ENCODE measurements at regions not wholly inside any gene's neighbourhood (a gene's known extent, or its start where the extent isn't known, plus 50 kb on each side); places are given as distances from the start of the nearest gene placed in this dataset.

GRCh38 chr10:123567984-123568739 lies 98.0 kb upstream of the GPR26 start:
- H3K27me3 Mint-ChIP-seq, result peaks cover 32 to 56% of the 10 kb centered on the region in 2 donors
- 83% methylated on average over 15 of the region's 21 CpGs for WGBS (ENCODE audit: insufficient coverage)

GRCh38 chr10:123568751-123569150 lies 97.4 kb upstream of the GPR26 start:
- no peak for ATAC-seq (replicated peaks in 1 of 4)
- no peaks in the 10 kb centered on the region for H3K4me1 ChIP-seq (ENCODE audit: control insufficient read depth in 1 of 2, extremely low read depth in 1 of 2, insufficient read depth in 2 of 2, low read length in 2 of 2)
- H3K4me3 ChIP-seq (ENCODE audit: control insufficient read depth in 1 of 2, extremely low read depth in 1 of 2, low read length in 1 of 2), result no peak overlapping the region
- DNase-seq, result no peak
- no peaks in the 10 kb centered on the region for H3K36me3 Mint-ChIP-seq
- no peak overlapping the region for H3K27ac ChIP-seq (ENCODE audit: low read length)
- 57% methylated on average over 6 of the region's 6 CpGs for WGBS (ENCODE audit: insufficient coverage)
- peaks cover 0 to 68% of the 10 kb centered on the region in 2 experiments for H3K27me3 ChIP-seq (replicated peaks in 1 of 2; ENCODE audit: control insufficient read depth in 2 of 2, extremely low read depth in 1 of 2, insufficient read depth in 2 of 2, low read length in 1 of 2)
- H3K9me3 Mint-ChIP-seq, result no peaks in the 10 kb centered on the region
- POLR2A ChIA-PET, result no interaction called here
- no peak overlapping the region for H3K4me3 Mint-ChIP-seq
- H3K27ac Mint-ChIP-seq, result no peak overlapping the region
- H3K27me3 Mint-ChIP-seq, result peaks cover 35 to 60% of the 10 kb centered on the region in 2 donors
- no peaks in the 10 kb centered on the region for H3K36me3 ChIP-seq (ENCODE audit: control insufficient read depth in 2 of 2, extremely low read depth in 1 of 2, insufficient read depth in 1 of 2, low read length in 1 of 2)
- CTCF ChIA-PET, result no interaction called here
- H3K4me1 Mint-ChIP-seq, result no peaks in the 10 kb centered on the region
- H3K9me3 ChIP-seq, result no peaks in the 10 kb centered on the region

More at GRCh38 chr10:123567984-123568739, 98.0 kb upstream of the GPR26 start:
- H3K27ac Mint-ChIP-seq, result no peak overlapping the region
- no peaks in the 10 kb centered on the region for H3K36me3 ChIP-seq (ENCODE audit: control insufficient read depth in 2 of 2, extremely low read depth in 1 of 2, insufficient read depth in 1 of 2, low read length in 1 of 2)
- no peak for ATAC-seq (replicated peaks in 1 of 4)
- peaks cover 0 to 63% of the 10 kb centered on the region in 2 experiments for H3K27me3 ChIP-seq (replicated peaks in 1 of 2; ENCODE audit: control insufficient read depth in 2 of 2, extremely low read depth in 1 of 2, insufficient read depth in 2 of 2, low read length in 1 of 2)
- no peaks in the 10 kb centered on the region for H3K9me3 Mint-ChIP-seq
- H3K9me3 ChIP-seq, result no peaks in the 10 kb centered on the region
- ChIA-PET POLR2A (no interaction called here), CTCF (no interaction called here)
- no peak overlapping the region for H3K4me3 Mint-ChIP-seq
- no peaks in the 10 kb centered on the region for H3K4me1 ChIP-seq (ENCODE audit: control insufficient read depth in 1 of 2, extremely low read depth in 1 of 2, insufficient read depth in 2 of 2, low read length in 2 of 2)
- no peaks in the 10 kb centered on the region for H3K36me3 Mint-ChIP-seq
- DNase-seq, result peak in 1 of 35 experiments; percentile 13
- no peaks in the 10 kb centered on the region for H3K4me1 Mint-ChIP-seq
- no peak overlapping the region for H3K4me3 ChIP-seq (ENCODE audit: control insufficient read depth in 1 of 2, extremely low read depth in 1 of 2, low read length in 1 of 2)
- H3K27ac ChIP-seq (ENCODE audit: low read length), result no peak overlapping the region

- H3K4me1 ChIP-seq (ENCODE audit: control insufficient read depth in 1 of 2, extremely low read depth in 1 of 2, insufficient read depth in 2 of 2, low read length in 2 of 2), result no peaks in the 10 kb centered on the region
- DNase-seq (no peak), ATAC-seq (replicated peaks in 1 of 4) (no peak)
- no peaks in the 10 kb centered on the region for H3K36me3 Mint-ChIP-seq
- no peaks in the 10 kb centered on the region for H3K9me3 Mint-ChIP-seq
- H3K36me3 ChIP-seq (ENCODE audit: control insufficient read depth in 2 of 2, extremely low read depth in 1 of 2, insufficient read depth in 1 of 2, low read length in 1 of 2), result no peaks in the 10 kb centered on the region
- POLR2A ChIA-PET, result no interaction called here
- H3K4me3 ChIP-seq (ENCODE audit: control insufficient read depth in 1 of 2, extremely low read depth in 1 of 2, low read length in 1 of 2), result no peak overlapping the region
- H3K4me3 Mint-ChIP-seq, result no peak overlapping the region
- no peak overlapping the region for H3K27ac Mint-ChIP-seq
- peaks cover 35 to 62% of the 10 kb centered on the region in 2 donors for H3K27me3 Mint-ChIP-seq
- no peak overlapping the region for H3K27ac ChIP-seq (ENCODE audit: low read length)
- no peaks in the 10 kb centered on the region for H3K9me3 ChIP-seq
- CTCF ChIA-PET, result no interaction called here
- WGBS (ENCODE audit: insufficient coverage), result 65% methylated on average over 7 of the region's 7 CpGs
- peaks cover 0 to 71% of the 10 kb centered on the region in 2 experiments for H3K27me3 ChIP-seq (replicated peaks in 1 of 2; ENCODE audit: control insufficient read depth in 2 of 2, extremely low read depth in 1 of 2, insufficient read depth in 2 of 2, low read length in 1 of 2)
- H3K4me1 Mint-ChIP-seq, result no peaks in the 10 kb centered on the region
Measured at GRCh38 chr10:123569436-123570035, 96.6 kb upstream of the GPR26 start.

- no peaks in the 10 kb centered on the region for H3K4me1 ChIP-seq (ENCODE audit: control insufficient read depth in 1 of 2, extremely low read depth in 1 of 2, insufficient read depth in 2 of 2, low read length in 2 of 2)
- no peak for DNase-seq
- Mint-ChIP-seq H3K27me3 (peaks cover 35 to 64% of the 10 kb centered on the region in 2 donors), H3K4me1 (no peaks in the 10 kb centered on the region), H3K9me3 (no peaks in the 10 kb centered on the region), H3K36me3 (no peaks in the 10 kb centered on the region), H3K27ac (no peak overlapping the region), H3K4me3 (no peak overlapping the region)
- CTCF ChIA-PET, result no interaction called here
- no peaks in the 10 kb centered on the region for H3K9me3 ChIP-seq
- peaks cover 0 to 72% of the 10 kb centered on the region in 2 experiments for H3K27me3 ChIP-seq (replicated peaks in 1 of 2; ENCODE audit: control insufficient read depth in 2 of 2, extremely low read depth in 1 of 2, insufficient read depth in 2 of 2, low read length in 1 of 2)
- H3K4me3 ChIP-seq (ENCODE audit: control insufficient read depth in 1 of 2, extremely low read depth in 1 of 2, low read length in 1 of 2), result no peak overlapping the region
- ATAC-seq (replicated peaks in 1 of 4), result no peak
- no peaks in the 10 kb centered on the region for H3K36me3 ChIP-seq (ENCODE audit: control insufficient read depth in 2 of 2, extremely low read depth in 1 of 2, insufficient read depth in 1 of 2, low read length in 1 of 2)
- no peak overlapping the region for H3K27ac ChIP-seq (ENCODE audit: low read length)
- POLR2A ChIA-PET, result no interaction called here
- 78% methylated on average over 16 of the region's 20 CpGs for WGBS (ENCODE audit: insufficient coverage)
Measured at GRCh38 chr10:123570051-123570897, 95.9 kb upstream of the GPR26 start.

GRCh38 chr10:123570898-123571515 lies 95.1 kb upstream of the GPR26 start:
- Mint-ChIP-seq H3K27me3 (peaks cover 35 to 64% of the 10 kb centered on the region in 2 donors), H3K9me3 (no peaks in the 10 kb centered on the region), H3K27ac (no peak overlapping the region), H3K4me3 (no peak overlapping the region), H3K4me1 (no peaks in the 10 kb centered on the region), H3K36me3 (no peaks in the 10 kb centered on the region)
- ChIA-PET POLR2A (no interaction called here), CTCF (no interaction called here)
- no peak for ATAC-seq (replicated peaks in 1 of 4)
- Histone ChIP-seq H3K27ac (ENCODE audit: low read length) (no peak overlapping the region), H3K27me3 (replicated peaks in 1 of 2; ENCODE audit: control insufficient read depth in 2 of 2, extremely low read depth in 1 of 2, insufficient read depth in 2 of 2, low read length in 1 of 2) (peaks cover 0 to 69% of the 10 kb centered on the region in 2 experiments), H3K9me3 (no peaks in the 10 kb centered on the region), H3K4me1 (ENCODE audit: control insufficient read depth in 1 of 2, extremely low read depth in 1 of 2, insufficient read depth in 2 of 2, low read length in 2 of 2) (no peaks in the 10 kb centered on the region), H3K36me3 (ENCODE audit: control insufficient read depth in 2 of 2, extremely low read depth in 1 of 2, insufficient read depth in 1 of 2, low read length in 1 of 2) (no peaks in the 10 kb centered on the region), H3K4me3 (ENCODE audit: control insufficient read depth in 1 of 2, extremely low read depth in 1 of 2, low read length in 1 of 2) (no peak overlapping the region)
- 91% methylated on average over 1 of the region's 12 CpGs for WGBS (ENCODE audit: insufficient coverage)
- DNase-seq, result peak in 1 of 35 experiments; percentile 9

- WGBS (ENCODE audit: insufficient coverage), result 74% methylated on average over 7 of the region's 8 CpGs
- no peak overlapping the region for H3K4me3 ChIP-seq (ENCODE audit: control insufficient read depth in 1 of 2, extremely low read depth in 1 of 2, low read length in 1 of 2)
- ATAC-seq (replicated peaks in 1 of 4) (no peak), DNase-seq (peak in 1 of 35 experiments; percentile 4)
- no peak overlapping the region for H3K4me3 Mint-ChIP-seq
- no peaks in the 10 kb centered on the region for H3K4me1 Mint-ChIP-seq
- H3K36me3 ChIP-seq (ENCODE audit: control insufficient read depth in 2 of 2, extremely low read depth in 1 of 2, insufficient read depth in 1 of 2, low read length in 1 of 2), result no peaks in the 10 kb centered on the region
- H3K9me3 ChIP-seq, result no peaks in the 10 kb centered on the region
- CTCF ChIA-PET, result no interaction called here
- H3K27ac Mint-ChIP-seq, result no peak overlapping the region
- POLR2A ChIA-PET, result no interaction called here
- H3K4me1 ChIP-seq (ENCODE audit: control insufficient read depth in 1 of 2, extremely low read depth in 1 of 2, insufficient read depth in 2 of 2, low read length in 2 of 2), result no peaks in the 10 kb centered on the region
- H3K9me3 Mint-ChIP-seq, result no peaks in the 10 kb centered on the region
- H3K36me3 Mint-ChIP-seq, result no peaks in the 10 kb centered on the region
- H3K27me3 Mint-ChIP-seq, result peaks cover 40 to 63% of the 10 kb centered on the region in 2 donors
- peaks cover 0 to 66% of the 10 kb centered on the region in 2 experiments for H3K27me3 ChIP-seq (replicated peaks in 1 of 2; ENCODE audit: control insufficient read depth in 2 of 2, extremely low read depth in 1 of 2, insufficient read depth in 2 of 2, low read length in 1 of 2)
- H3K27ac ChIP-seq (ENCODE audit: low read length), result no peak overlapping the region
Measured at GRCh38 chr10:123571978-123572377, 94.2 kb upstream of the GPR26 start.

Measured in T-cell (primary cell).